KOPT-K1 (cell line): ENCODE measurements at regions not wholly inside any gene's neighbourhood (a gene's known extent, or its start where the extent isn't known, plus 50 kb on each side); places are given as distances from the start of the nearest gene placed in this dataset.

ENCODE experiments used
- H3K27ac ChIP-seq: fragments of 200-600 bp; sonication (generic); 2 replicates; pipeline ENCODE4 v1.5.1; 2016; ENCODE audit warnings: antibody characterized with exemption, mild to moderate bottlenecking, low read depth, low read length; ENCODE audit not compliant: poor library complexity, severe bottlenecking
- H3K36me3 ChIP-seq: fragments of 200-600 bp; sonication (generic); 2 replicates; pipeline ENCODE4 v1.5.1; 2017; ENCODE audit warnings: antibody characterized with exemption, mild to moderate bottlenecking, low read length, moderate library complexity; ENCODE audit not compliant: insufficient read depth
- H3K9me3 ChIP-seq: fragments of 200-600 bp; sonication (generic); 2 replicates; pipeline ENCODE4 v1.5.1; 2017; ENCODE audit warnings: antibody characterized with exemption, low read length, mild to moderate bottlenecking; ENCODE audit not compliant: insufficient read depth, poor library complexity, severe bottlenecking

GRCh38 chr22:48537343-48537680 lies 1290.4 kb downstream of the BRD1 start:
- Histone ChIP-seq H3K36me3 (no peaks in the 10 kb centered on the region), H3K9me3 (no peaks in the 10 kb centered on the region), H3K27ac (no peak overlapping the region)

DNA sequence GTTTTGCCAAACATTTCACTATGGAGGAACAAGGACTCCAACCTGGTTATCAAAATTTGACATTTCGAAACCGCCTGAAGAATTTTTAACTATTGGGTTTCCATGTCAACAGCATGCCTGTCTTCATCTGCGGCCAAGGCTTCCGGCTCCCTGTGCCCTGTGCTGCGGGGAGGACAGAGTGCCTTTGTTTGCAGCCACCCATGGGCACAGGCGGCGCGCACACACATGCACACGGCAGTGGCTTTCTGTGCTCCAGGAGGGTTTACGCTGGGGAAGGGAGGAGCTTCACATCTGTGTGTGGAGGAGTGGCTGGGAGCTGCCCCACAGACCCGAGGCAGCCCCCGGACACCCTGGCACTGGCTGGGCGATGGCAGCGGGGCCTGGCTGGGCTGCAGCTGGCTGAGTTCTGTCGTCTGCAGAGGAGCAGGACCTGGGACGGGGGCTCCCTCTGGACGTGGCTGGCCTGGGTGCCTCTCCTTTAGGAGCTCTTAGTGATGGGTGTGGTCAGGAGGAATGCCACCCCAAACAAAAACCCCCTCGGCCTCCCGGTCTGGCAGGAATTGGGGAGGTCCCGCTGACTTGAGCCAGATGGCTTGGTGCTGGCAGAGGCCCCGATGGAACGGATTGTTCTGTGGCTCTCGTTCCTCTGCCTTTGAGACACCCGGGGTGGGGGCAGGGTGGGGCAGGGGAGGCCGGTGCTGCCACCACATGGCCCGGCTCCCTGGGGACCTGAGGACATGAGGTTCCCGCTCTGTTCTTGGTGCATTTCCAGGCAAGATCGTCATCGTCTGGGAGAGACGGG lies 1290.9 kb downstream of the BRD1 start:
- Histone ChIP-seq H3K36me3 (no peaks in the 10 kb centered on the region), H3K9me3 (no peaks in the 10 kb centered on the region), H3K27ac (no peak overlapping the region)

GRCh38 chr22:48535868-48536540 lies 1291.7 kb downstream of the BRD1 start:
- H3K27ac ChIP-seq = no peak overlapping the region
- H3K9me3 ChIP-seq = no peaks in the 10 kb centered on the region
- no peaks in the 10 kb centered on the region for H3K36me3 ChIP-seq

DNA sequence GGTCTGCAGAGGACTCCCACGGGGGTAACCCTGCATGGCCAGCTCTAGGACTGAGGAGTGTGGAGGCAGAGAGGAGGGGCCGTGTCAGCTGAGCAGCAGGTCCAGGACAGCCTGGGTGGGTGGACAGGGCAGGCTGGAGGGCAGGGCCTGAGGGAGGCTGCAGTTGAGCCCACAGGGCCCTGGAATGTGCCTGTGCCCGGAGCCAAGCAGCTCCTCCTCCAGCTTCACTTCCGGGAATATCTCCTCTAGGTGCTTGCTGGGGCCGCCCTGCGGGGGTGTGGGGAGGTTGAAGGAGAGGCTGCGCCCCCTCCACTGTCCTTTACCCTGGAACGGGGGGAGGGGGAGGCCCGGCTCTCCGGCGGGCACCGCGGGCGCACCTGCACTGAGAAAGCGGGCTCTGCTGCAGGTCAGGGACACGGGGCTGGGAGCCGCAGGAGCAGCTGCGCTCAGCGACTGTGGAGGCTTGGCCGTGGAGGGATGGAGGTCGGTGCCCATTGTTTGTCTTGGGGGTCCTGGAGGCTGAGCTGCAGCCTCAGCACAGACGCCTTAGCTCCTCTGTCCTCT lies 1293.2 kb downstream of the BRD1 start:
- H3K36me3 ChIP-seq = no peaks in the 10 kb centered on the region
- no peaks in the 10 kb centered on the region for H3K9me3 ChIP-seq
- H3K27ac ChIP-seq = no peak overlapping the region

DNA sequence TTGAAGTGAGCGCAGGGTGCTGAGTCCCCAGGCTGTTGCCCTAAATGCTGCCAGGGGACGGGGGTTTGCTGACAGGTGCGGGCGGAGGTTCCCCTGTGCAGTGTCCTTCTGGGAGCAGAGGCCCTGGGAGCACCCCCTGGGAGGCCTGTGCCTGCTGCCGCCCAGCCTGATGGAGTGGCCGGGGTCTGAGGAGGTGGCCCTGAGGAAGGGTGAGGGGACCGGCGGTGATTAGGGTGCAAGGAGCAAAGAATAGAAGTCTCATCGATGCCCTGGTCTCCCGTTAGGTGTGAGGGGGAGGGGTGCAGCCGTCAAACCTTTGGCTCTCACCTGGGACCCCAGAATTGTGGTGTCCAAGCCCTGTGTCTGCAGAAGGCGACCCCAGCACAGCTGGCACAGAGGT lies 1294.7 kb downstream of the BRD1 start:
- Histone ChIP-seq H3K36me3 (no peaks in the 10 kb centered on the region), H3K9me3 (no peaks in the 10 kb centered on the region), H3K27ac (no peak overlapping the region)

GRCh38 chr22:48531761-48532435 lies 1295.8 kb downstream of the BRD1 start:
- Histone ChIP-seq H3K27ac (no peak overlapping the region), H3K9me3 (no peaks in the 10 kb centered on the region), H3K36me3 (no peaks in the 10 kb centered on the region)

DNA sequence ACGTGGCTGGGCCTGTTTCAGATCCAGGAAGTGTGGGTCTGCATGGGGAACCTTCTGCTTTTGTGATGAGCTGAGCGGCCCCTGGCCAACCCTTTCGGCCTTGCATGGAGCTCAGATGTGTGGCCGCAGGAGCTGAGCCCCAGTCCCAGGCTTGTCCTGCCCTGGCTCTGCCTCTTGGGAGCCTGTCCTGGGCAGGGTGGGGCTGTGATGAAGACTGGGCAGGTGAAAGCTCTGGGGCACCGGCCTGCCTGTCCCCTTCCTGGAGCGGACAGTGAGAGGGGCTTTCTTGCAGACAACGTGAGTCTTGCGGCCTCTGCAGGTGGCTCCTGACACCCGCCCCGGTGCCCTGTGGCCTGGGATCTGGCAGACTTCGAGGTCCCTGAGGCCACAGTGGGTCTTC lies 1296.6 kb downstream of the BRD1 start:
- H3K27ac ChIP-seq = no peak overlapping the region
- H3K9me3 ChIP-seq = no peaks in the 10 kb centered on the region
- H3K36me3 ChIP-seq = no peaks in the 10 kb centered on the region

GRCh38 chr22:48530666-48531065 lies 1297.0 kb downstream of the BRD1 start:
- H3K27ac ChIP-seq = no peak overlapping the region
- no peaks in the 10 kb centered on the region for H3K9me3 ChIP-seq
- no peaks in the 10 kb centered on the region for H3K36me3 ChIP-seq

GRCh38 chr22:48528221-48528915 lies 1299.3 kb downstream of the BRD1 start:
- Histone ChIP-seq H3K9me3 (no peaks in the 10 kb centered on the region), H3K27ac (no peak overlapping the region), H3K36me3 (no peaks in the 10 kb centered on the region)

DNA sequence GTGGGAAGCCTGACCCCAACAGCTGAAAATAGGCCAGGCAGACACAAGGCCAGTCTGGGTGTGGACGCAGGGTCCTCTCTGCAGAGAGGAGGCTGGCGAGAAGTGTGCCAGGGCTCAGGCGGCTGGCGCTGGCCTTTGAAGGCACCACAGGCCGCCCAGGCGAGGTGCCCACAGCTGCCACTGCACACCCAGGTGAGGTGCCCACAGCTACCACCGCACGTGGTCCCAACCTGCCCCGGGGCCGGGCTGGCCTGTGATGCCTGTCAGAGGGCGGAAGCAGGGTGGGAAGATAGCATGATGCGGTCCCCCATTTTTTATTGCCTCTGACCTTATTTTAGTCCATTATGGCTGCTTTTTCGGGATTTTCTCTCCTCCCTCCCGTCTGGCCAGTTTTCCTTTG lies 1303.9 kb downstream of the BRD1 start:
- H3K36me3 ChIP-seq = no peaks in the 10 kb centered on the region
- no peak overlapping the region for H3K27ac ChIP-seq
- no peaks in the 10 kb centered on the region for H3K9me3 ChIP-seq

DNA sequence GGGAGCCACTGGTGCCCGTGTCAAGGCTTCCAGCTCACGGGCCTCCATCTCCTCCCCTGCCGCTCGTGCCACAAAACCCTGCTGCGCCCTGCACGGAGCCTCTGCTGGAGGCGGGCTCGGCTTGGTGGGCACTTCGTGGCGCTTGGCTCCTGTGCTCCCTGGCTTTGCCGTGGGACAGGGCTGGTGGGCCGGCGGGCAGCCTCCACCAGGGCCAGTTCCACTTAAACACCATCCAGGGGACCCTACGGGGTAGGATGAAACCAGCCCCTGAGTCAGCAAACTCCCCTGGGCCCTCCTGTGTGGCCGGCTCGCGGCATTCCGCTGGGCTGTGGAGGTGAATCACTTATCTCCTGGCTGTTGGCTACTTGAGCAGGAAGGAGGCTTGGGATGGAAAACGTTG lies 1304.6 kb downstream of the BRD1 start:
- Histone ChIP-seq H3K27ac (no peak overlapping the region), H3K36me3 (no peaks in the 10 kb centered on the region), H3K9me3 (no peaks in the 10 kb centered on the region)

DNA sequence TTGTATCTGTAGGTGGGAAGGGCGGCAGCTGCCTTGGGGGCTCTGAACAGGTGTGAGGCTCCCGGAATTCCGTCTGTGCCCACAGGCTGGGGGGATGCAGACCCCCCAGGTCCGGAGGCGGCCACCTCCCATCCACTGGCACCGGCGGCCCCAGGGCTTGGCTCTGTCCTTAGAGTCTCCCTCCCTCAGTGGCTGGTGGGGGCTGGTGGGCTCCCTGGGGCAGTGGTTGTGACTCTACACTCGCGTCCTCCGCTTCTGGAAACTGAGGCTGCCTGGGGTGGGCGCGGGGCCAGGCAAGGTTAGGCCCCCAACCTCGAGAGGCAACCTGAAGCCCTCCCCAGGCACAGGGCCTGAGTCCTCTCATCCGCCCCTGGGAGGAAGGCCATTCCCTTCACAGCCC lies 1305.4 kb downstream of the BRD1 start:
- no peaks in the 10 kb centered on the region for H3K9me3 ChIP-seq
- no peak overlapping the region for H3K27ac ChIP-seq
- no peaks in the 10 kb centered on the region for H3K36me3 ChIP-seq

DNA sequence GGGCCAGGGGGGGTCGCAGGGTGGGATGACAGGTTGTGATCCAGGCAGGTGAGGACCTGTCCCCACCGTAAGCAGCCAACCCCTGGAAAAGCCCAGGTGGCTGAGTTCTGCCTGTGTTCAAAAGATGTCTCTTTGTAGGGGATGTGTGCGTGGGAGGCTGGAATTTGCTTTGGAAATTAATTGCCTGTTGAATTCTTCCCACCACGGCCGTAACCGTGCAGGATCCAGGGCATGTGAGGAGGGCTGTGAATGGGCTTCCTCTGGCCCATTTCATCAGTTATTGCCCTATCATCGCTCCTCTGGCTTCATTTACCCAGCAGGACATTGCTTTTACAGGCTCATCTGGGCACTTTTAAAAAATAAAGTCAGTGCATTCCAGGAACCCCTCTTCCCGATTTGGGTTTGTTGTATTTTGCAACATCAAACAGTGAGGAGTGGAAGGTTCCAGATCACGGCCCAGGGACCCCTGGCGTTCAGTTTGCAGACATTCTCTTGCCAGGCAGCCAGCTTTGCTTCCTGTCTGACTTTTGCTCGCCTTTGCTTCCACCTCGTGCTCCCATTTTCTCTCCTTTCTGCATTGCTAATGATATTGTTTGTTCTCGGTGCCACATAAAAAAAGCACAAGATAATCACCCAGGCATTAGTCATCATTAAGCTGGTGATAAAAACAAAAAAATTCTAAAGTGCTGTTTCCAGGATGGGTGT lies 1306.6 kb downstream of the BRD1 start:
- no peaks in the 10 kb centered on the region for H3K36me3 ChIP-seq
- no peak overlapping the region for H3K27ac ChIP-seq
- H3K9me3 ChIP-seq = no peaks in the 10 kb centered on the region

GRCh38 chr22:48520207-48520606 lies 1307.5 kb downstream of the BRD1 start:
- Histone ChIP-seq H3K9me3 (no peaks in the 10 kb centered on the region), H3K27ac (no peak overlapping the region), H3K36me3 (no peaks in the 10 kb centered on the region)
